GM21528 (cell line): ENCODE measurements at regions not wholly inside any gene's neighbourhood (a gene's known extent, or its start where the extent isn't known, plus 50 kb on each side); places are given as distances from the start of the nearest gene placed in this dataset.

Source experiments
- ATAC-seq: cut with Tn5 transposase; IDR thresholded peaks from one replicate; pipeline ENCODE4 v1.9.1; 2021; ENCODE audit warnings: mild to moderate bottlenecking, moderate library complexity; ENCODE audit not compliant: unreplicated experiment, low FRiP score

GRCh38 chr4:100970414-100970813 is 376.9 kb downstream of the PPP3CA start:
- no peak for ATAC-seq

DNA sequence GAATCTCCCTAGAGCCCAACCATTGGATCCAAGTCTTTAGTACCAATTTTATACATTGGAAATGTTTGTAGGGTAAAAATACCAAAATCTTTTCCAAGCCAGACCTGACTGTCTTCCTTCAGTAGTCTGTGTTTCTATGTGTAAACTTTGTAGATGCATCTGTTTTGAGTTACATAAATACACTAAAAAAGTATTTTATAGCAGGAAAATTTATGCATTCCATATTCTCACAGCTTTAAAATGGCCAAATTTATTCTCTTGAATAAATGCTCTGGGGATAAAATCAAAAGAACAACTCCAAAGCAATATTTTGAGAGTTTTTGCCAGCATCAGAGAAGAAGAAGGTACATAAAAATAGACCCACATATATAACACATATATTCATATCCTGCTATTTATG is 377.4 kb downstream of the PPP3CA start:
- ATAC-seq, result no peak

GRCh38 chr4:100968046-100968445 is 379.3 kb downstream of the PPP3CA start:
- ATAC-seq, result no peak

DNA sequence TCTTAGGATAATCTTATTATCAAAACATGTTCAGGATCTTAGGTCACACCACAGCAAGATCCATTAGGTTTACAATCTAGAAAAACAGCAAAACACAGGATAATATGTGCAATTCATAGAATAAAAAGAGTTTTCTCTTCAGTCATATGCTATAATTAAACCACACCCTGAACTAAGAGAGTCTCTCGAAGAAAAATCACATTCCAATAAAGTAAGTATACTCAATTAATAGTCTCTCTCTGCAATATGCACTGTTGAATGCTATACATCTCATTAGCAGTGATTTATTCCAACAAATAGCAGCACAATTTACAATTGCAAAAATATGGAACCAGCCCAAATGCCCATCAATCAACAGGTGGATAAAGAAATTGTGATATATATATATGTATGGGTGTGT is 383.7 kb downstream of the PPP3CA start:
- no peak for ATAC-seq

DNA sequence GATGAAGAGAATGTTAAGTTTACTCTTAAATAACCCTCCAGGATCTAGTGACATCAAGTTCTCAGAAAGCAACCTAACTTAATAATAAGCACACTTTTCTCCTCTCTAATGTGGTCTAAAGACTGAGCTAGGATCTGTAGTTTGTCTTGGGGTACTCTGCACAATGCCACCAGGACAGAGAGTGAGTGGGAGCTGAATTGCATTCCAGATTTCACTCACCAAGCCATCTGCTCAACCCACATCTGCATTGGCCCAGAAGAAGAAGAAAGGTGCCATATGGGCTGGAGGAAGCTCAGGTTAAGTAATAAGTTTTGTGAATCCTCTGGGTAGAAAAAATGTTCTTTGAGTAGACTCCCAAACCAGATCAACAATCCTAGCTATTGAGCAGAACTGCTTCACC is 384.6 kb downstream of the PPP3CA start:
- ATAC-seq, result peak; percentile 73

- ATAC-seq, result no peak
Measured at GRCh38 chr4:100960232-100960631, 387.1 kb downstream of the PPP3CA start.

- no peak for ATAC-seq
Measured at GRCh38 chr4:100954046-100954445, 393.3 kb downstream of the PPP3CA start.

DNA sequence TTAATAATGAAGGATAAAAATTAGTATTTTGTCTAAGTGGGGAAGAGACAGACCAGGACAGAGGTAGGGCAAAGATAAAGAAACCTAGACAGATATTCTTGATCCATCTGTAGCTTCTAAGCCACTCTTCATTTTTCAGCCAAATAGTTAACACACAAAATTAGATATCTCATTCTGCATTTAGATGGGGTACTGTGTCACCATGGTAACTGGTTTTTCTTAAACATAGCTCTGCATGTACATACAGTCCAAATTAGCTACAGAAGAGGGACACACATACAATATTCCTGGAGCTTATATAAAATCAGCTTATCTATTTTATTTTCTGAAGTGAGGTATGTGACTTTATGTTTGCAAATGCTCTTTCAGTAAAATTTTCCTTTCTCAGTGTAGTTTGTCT is 393.7 kb downstream of the PPP3CA start:
- ATAC-seq, result no peak

- no peak for ATAC-seq
Measured at GRCh38 chr4:100952590-100952989, 394.7 kb downstream of the PPP3CA start.

- ATAC-seq, result no peak
Measured at GRCh38 chr4:100949350-100949935, 397.9 kb downstream of the PPP3CA start.

GRCh38 chr4:100948911-100949310 is 398.4 kb downstream of the PPP3CA start:
- no peak for ATAC-seq

GRCh38 chr4:100945789-100946188 is 401.5 kb downstream of the PPP3CA start:
- ATAC-seq, result no peak

DNA sequence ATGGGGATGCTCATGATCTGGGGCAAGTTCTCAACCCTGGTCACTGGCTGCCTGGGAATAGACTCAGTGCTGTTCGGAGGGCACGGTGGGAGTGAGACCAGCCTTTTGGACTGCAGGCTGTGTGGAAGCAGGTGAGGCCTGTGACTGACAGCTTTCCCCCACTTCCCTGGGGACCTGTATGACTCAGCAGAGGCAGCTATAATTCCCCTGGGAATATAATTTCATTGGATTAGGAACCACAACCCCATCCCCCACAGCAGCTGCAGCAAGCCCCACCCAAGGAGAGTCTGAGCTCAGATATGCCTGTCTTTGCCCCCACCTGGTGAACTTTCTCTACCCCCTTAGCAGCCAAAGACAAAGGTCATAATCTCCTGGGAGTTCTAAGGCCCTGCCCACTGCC is 408.6 kb downstream of the PPP3CA start:
- ATAC-seq, result no peak

DNA sequence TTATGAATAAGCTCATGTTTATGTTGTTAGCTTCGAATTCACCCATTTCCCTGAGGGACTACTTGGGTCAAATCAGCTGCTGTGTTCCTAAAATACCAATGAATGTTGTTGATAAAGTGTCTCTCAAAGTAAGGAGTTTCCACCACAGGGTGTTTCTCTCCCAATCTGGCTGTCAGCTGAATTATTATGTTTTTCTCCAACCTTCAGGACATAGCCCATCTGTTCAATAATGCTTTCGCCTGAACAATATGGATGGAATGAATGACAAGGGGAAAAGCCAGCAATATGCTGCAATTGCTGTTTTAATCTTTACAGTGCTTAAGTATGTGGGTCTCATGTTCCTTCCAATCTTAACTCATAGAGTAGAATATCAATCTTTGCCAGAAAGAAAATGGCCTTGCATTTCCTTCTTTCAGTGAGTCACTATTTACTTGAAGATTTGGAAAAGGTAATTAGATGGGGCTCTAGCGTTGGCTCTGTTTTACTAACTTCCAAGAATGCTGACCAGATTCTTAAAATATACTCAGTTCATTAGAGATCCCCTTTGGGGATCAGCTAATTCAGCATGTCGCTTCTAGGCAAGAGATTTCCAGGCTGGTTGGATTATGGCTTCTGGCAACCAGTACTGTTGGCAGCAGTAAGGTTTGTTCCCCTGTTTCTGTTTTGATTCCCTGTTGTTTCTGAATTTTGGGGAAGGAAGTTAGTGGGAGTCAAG is 410.5 kb downstream of the PPP3CA start:
- ATAC-seq, result no peak

DNA sequence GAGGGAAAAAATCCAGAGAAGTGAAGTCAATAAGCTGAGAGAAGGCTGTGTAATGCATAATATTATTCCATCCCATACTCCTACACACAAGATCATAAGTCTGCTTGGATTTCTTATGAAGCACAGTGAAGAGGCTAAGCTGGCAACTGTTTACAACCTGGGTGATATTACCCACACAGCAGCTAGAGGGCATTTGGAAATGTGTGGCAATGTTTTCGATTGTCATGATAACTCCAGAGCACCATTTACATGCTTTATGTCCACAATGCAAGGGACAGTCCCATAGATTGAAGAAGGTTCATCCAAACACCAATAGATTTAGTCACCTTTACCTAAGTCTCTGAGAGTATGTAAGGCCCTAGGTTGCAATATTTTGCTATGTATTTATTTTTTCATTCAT is 412.2 kb downstream of the PPP3CA start:
- ATAC-seq, result no peak

DNA sequence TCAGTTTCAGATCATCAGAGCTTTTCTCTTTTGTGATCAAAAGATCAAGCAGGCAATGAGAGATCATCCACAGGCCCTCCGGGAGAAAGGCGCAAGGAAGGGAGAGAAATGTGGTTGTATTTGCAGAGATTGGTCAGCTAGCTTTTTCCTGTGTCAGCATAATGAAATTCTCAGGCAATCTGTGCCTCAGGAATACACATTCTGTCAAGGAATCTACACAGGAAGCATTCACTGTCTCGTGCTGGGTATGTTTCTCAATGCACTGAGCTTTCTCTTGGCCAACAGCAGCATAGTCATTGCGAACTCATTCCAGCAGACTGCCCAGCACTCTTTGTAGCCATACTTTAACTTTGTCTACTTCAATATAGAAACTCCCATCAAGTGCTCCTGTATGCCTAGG is 413.7 kb downstream of the PPP3CA start:
- ATAC-seq, result no peak

DNA sequence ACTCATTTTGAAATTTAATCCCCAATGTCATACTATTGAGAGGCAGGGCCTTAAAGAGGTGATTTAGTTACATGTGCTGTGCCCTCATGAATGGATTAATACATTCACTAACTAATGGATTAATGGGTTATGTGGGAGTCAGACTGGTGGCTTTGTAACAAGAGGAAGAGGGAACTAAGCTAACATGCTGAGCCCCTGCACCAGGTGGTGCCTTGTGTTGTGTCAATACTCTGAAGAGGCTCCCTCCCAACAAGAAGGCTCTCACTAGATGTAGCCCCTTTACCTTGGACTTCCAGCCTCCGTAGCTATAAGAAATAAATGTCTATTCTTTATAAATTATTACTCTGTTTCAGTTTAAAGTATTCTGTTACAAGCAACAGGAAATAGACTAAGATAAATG is 411.9 kb upstream of the EMCN start:
- no peak for ATAC-seq

GRCh38 chr4:100929135-100929534 is 411.3 kb upstream of the EMCN start:
- no peak for ATAC-seq

GRCh38 chr4:100926039-100926717 is 408.4 kb upstream of the EMCN start:
- ATAC-seq, result no peak

DNA sequence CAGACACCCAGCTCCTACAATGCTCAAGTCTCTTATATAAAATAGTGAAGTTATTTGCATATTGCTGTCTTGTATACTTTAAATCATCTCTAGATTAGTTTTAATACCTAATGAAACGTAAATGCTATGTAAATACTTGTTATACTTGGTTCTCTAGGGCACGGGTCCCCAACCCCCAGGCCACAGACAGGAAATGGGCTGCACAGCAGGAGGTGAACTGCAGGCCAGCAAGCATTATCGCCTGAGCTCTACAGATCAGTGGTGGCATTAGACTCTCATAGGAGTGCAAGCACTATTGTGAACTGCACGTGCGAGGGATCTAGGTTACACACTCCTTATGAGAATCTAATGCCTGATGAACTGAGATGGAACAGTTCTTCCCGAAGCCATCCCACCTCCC is 395.9 kb upstream of the EMCN start:
- no peak for ATAC-seq

- ATAC-seq, result no peak
Measured at GRCh38 chr4:100908540-100908939, 390.7 kb upstream of the EMCN start.
